ENCODE measurements at regions not wholly inside any gene's neighbourhood (a gene's known extent, or its start where the extent isn't known, plus 50 kb on each side); places are given as distances from the start of the nearest gene placed in this dataset.

GRCh38 chr4:67030636-67031035 lies 514.7 kb downstream of the CENPC start:
- no peaks in the 10 kb centered on the region for H3K9me3 ChIP-seq (replicated peaks; ENCODE audit: insufficient read depth, low read length)
- no peaks in the 10 kb centered on the region for H3K27me3 ChIP-seq (replicated peaks; ENCODE audit: insufficient read depth, low read length)
- H3K79me2 ChIP-seq (ENCODE audit: low read length) = no peaks in the 10 kb centered on the region
- no peak for TF ChIP-seq EZH2phosphoT487 (IDR thresholded peaks at IDR 0.05; ENCODE audit: low read length)
- no peak for TF ChIP-seq EZH2 (optimal IDR thresholded peaks at IDR 0.05; ENCODE audit: low read depth, low read length)
- TF ChIP-seq CTCF (IDR thresholded peaks at IDR 0.05; ENCODE audit: low read length) = no peak
- H3K4me1 ChIP-seq (ENCODE audit: low read length) = no peaks in the 10 kb centered on the region
- H3F3A ChIP-seq (ENCODE audit: insufficient read depth, low read length) = no peaks in the 10 kb centered on the region
- H3K9me2 ChIP-seq (replicated peaks; ENCODE audit: insufficient read depth, low read length) = no peaks in the 10 kb centered on the region
- no peak overlapping the region for H3K4me3 ChIP-seq (ENCODE audit: low read length)
- no peak overlapping the region for H3K4me2 ChIP-seq (ENCODE audit: low read depth, low read length)
- no peaks in the 10 kb centered on the region for H4K20me1 ChIP-seq (ENCODE audit: insufficient read depth, low read length)
- H3K36me3 ChIP-seq (replicated peaks; ENCODE audit: insufficient read depth, low read length) = no peaks in the 10 kb centered on the region
- DNase-seq = no peak
- no peak overlapping the region for H3K9ac ChIP-seq (ENCODE audit: low read length)
- H2AFZ ChIP-seq (ENCODE audit: low read length) = no peak overlapping the region
- H3K27ac ChIP-seq (ENCODE audit: low read length) = no peak overlapping the region

- Histone ChIP-seq H3K36me3 (replicated peaks; ENCODE audit: insufficient read depth, low read length) (no peaks in the 10 kb centered on the region), H3K79me2 (ENCODE audit: low read length) (no peaks in the 10 kb centered on the region), H3K4me3 (ENCODE audit: low read length) (no peak overlapping the region), H4K20me1 (ENCODE audit: insufficient read depth, low read length) (no peaks in the 10 kb centered on the region), H3K4me2 (ENCODE audit: low read depth, low read length) (no peak overlapping the region), H3K9me2 (replicated peaks; ENCODE audit: insufficient read depth, low read length) (no peaks in the 10 kb centered on the region), H2AFZ (ENCODE audit: low read length) (no peak overlapping the region), H3K4me1 (ENCODE audit: low read length) (no peaks in the 10 kb centered on the region), H3K27me3 (replicated peaks; ENCODE audit: insufficient read depth, low read length) (no peaks in the 10 kb centered on the region), H3K27ac (ENCODE audit: low read length) (no peak overlapping the region), H3K9ac (ENCODE audit: low read length) (no peak overlapping the region), H3K9me3 (replicated peaks; ENCODE audit: insufficient read depth, low read length) (no peaks in the 10 kb centered on the region), H3F3A (ENCODE audit: insufficient read depth, low read length) (no peaks in the 10 kb centered on the region)
- DNase-seq = no peak
- TF ChIP-seq CTCF (IDR thresholded peaks at IDR 0.05; ENCODE audit: low read length) (no peak), EZH2phosphoT487 (IDR thresholded peaks at IDR 0.05; ENCODE audit: low read length) (no peak), EZH2 (optimal IDR thresholded peaks at IDR 0.05; ENCODE audit: low read depth, low read length) (no peak)
These were observed 524.9 kb downstream of the CENPC start for GRCh38 chr4:67020438-67020797.

GRCh38 chr4:67019686-67020437 lies 525.4 kb downstream of the CENPC start:
- DNase-seq = no peak
- Histone ChIP-seq H3K79me2 (ENCODE audit: low read length) (no peaks in the 10 kb centered on the region), H2AFZ (ENCODE audit: low read length) (no peak overlapping the region), H3K27me3 (replicated peaks; ENCODE audit: insufficient read depth, low read length) (no peaks in the 10 kb centered on the region), H3K4me2 (ENCODE audit: low read depth, low read length) (no peak overlapping the region), H3F3A (ENCODE audit: insufficient read depth, low read length) (no peaks in the 10 kb centered on the region), H3K9me3 (replicated peaks; ENCODE audit: insufficient read depth, low read length) (no peaks in the 10 kb centered on the region), H3K9me2 (replicated peaks; ENCODE audit: insufficient read depth, low read length) (no peaks in the 10 kb centered on the region), H3K9ac (ENCODE audit: low read length) (no peak overlapping the region), H3K4me3 (ENCODE audit: low read length) (no peak overlapping the region), H3K36me3 (replicated peaks; ENCODE audit: insufficient read depth, low read length) (no peaks in the 10 kb centered on the region), H4K20me1 (ENCODE audit: insufficient read depth, low read length) (no peaks in the 10 kb centered on the region), H3K4me1 (ENCODE audit: low read length) (no peaks in the 10 kb centered on the region), H3K27ac (ENCODE audit: low read length) (no peak overlapping the region)
- no peak for TF ChIP-seq EZH2phosphoT487 (IDR thresholded peaks at IDR 0.05; ENCODE audit: low read length)
- TF ChIP-seq CTCF (IDR thresholded peaks at IDR 0.05; ENCODE audit: low read length) = no peak

Measured in MM.1S (cell line).